Gastrocnemius medialis (tissue), 4 donors: ENCODE measurements at regions not wholly inside any gene's neighbourhood (a gene's known extent, or its start where the extent isn't known, plus 50 kb on each side); places are given as distances from the start of the nearest gene placed in this dataset.

Experiments
- ATAC-seq, 2 donors: fragments of 150-250 bp; one replicate each; pipeline ENCODE4 v1.9.1; 2016
- DNase-seq, 2 donors: peaks; one replicate each; pipeline ENCODE4 v3.0.0-alpha.2; 2019
- H3K27ac ChIP-seq, 4 donors: fragments of 200-600 bp; sonication (generic); 1 replicate in 1 of 4; 2 replicates in 3 of 4; pipeline ENCODE4 v1.5.1; 2016 to 2018; ENCODE audit warnings: mild to moderate bottlenecking in 2 of 4, moderate library complexity in 1 of 4
- H3K27me3 ChIP-seq, 3 donors: fragments of 200-600 bp; sonication (generic) in 2 of 3; 1 replicate in 1 of 3; 2 replicates in 2 of 3; pipeline versions ENCODE4 v1.5.1 to v1.6.0; 2016 to 2019; ENCODE audit warnings: mild to moderate bottlenecking in 1 of 3, moderate library complexity in 1 of 3
- H3K36me3 ChIP-seq, 2 donors: fragments of 200-600 bp; sonication (generic) in 1 of 2; one replicate each; pipeline ENCODE4 v1.5.1; 2017 to 2018
- H3K4me1 ChIP-seq, 2 donors: fragments of 200-600 bp; sonication (generic) in 1 of 2; one replicate each; pipeline ENCODE4 v1.5.1; 2016 to 2017; ENCODE audit warnings: mild to moderate bottlenecking in 2 of 2
- H3K4me3 ChIP-seq, 4 donors: fragments of 200-600 bp; sonication (generic) in 3 of 4; 1 replicate in 1 of 4; 2 replicates in 3 of 4; pipeline ENCODE4 v1.5.1; 2016 to 2019; ENCODE audit warnings: mild to moderate bottlenecking in 2 of 4
- H3K9me3 ChIP-seq, 3 donors: fragments of 200-600 bp; sonication (generic) in 2 of 3; 1 replicate in 1 of 3; 2 replicates in 2 of 3; pipeline ENCODE4 v1.5.1; 2016 to 2019
- POLR2A ChIP-seq, 2 donors: fragments of 450-650 bp; IDR thresholded peaks; one replicate each; pipeline ENCODE4 v1.6.1; 2017; ENCODE audit warnings: antibody characterized with exemption in 2 of 2, mild to moderate bottlenecking in 2 of 2, moderate library complexity in 2 of 2
- in situ Hi-C, 4 donors: fragments of 200-750 bp; cut with MboI; loops; one replicate each; pipeline versions ENCODE4 v1.15.0 to v1.8.0; 2017; ENCODE audit warnings: low sequenced_read_pairs in 4 of 4
- intact Hi-C: fragments of 100-400 bp; cut with DNase I; formaldehyde crosslinking; loops from one replicate; pipeline ENCODE4 v1.15.1; 2023; ENCODE audit warnings: low total_unique reads
- TF ChIP-seq, protein P1 (sequence below), 5 experiments: fragments of 450-650 bp in 3 of 5; fragments of 200-600 bp in 2 of 5; sonication (generic) in 2 of 5; IDR thresholded peaks in 4 of 5; conservative IDR thresholded peaks in 1 of 5; 1 replicate in 4 of 5; 2 replicates in 1 of 5; pipeline ENCODE4 v1.5.1; 2016 to 2019; ENCODE audit warnings: antibody characterized with exemption in 5 of 5, mild to moderate bottlenecking in 3 of 5, moderate library complexity in 3 of 5

- no peaks in the 10 kb centered on the region for H3K4me1 ChIP-seq
- H3K4me3 ChIP-seq = no peak overlapping the region
- H3K27ac ChIP-seq = no peak overlapping the region
- no peak for DNase-seq
- in situ Hi-C loops = no loop called here
- ATAC-seq = peak in 1 of 2 donors; percentile 51
- H3K9me3 ChIP-seq = no peaks in the 10 kb centered on the region
- no peaks in the 10 kb centered on the region for H3K27me3 ChIP-seq
- H3K36me3 ChIP-seq = no peaks in the 10 kb centered on the region
- no peak for TF ChIP-seq POLR2A (IDR thresholded peaks at IDR 0.05)
- intact Hi-C loops = no loop called here
Observed at GRCh38 chr15:70339571-70340493, 242.1 kb upstream of the TLE3 start.

GRCh38 chr15:70337277-70338186, 239.8 kb upstream of the TLE3 start:
- DNase-seq (no peak), ATAC-seq (no peak)
- Histone ChIP-seq H3K9me3 (no peaks in the 10 kb centered on the region), H3K27ac (no peak overlapping the region), H3K27me3 (peaks cover 0 to 5% (median 0%) of the 10 kb centered on the region in 3 donors), H3K36me3 (no peaks in the 10 kb centered on the region), H3K4me1 (no peaks in the 10 kb centered on the region), H3K4me3 (no peak overlapping the region)
- intact Hi-C loops (no loop called here), in situ Hi-C loops (no loop called here)
- TF ChIP-seq, protein P1, sequence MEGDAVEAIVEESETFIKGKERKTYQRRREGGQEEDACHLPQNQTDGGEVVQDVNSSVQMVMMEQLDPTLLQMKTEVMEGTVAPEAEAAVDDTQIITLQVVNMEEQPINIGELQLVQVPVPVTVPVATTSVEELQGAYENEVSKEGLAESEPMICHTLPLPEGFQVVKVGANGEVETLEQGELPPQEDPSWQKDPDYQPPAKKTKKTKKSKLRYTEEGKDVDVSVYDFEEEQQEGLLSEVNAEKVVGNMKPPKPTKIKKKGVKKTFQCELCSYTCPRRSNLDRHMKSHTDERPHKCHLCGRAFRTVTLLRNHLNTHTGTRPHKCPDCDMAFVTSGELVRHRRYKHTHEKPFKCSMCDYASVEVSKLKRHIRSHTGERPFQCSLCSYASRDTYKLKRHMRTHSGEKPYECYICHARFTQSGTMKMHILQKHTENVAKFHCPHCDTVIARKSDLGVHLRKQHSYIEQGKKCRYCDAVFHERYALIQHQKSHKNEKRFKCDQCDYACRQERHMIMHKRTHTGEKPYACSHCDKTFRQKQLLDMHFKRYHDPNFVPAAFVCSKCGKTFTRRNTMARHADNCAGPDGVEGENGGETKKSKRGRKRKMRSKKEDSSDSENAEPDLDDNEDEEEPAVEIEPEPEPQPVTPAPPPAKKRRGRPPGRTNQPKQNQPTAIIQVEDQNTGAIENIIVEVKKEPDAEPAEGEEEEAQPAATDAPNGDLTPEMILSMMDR (IDR thresholded peaks at IDR 0.05 in 4 of 5, conservative IDR thresholded peaks at IDR 0.05 in 1 of 5) = no peak
- no peak for TF ChIP-seq POLR2A (IDR thresholded peaks at IDR 0.05)

DNA sequence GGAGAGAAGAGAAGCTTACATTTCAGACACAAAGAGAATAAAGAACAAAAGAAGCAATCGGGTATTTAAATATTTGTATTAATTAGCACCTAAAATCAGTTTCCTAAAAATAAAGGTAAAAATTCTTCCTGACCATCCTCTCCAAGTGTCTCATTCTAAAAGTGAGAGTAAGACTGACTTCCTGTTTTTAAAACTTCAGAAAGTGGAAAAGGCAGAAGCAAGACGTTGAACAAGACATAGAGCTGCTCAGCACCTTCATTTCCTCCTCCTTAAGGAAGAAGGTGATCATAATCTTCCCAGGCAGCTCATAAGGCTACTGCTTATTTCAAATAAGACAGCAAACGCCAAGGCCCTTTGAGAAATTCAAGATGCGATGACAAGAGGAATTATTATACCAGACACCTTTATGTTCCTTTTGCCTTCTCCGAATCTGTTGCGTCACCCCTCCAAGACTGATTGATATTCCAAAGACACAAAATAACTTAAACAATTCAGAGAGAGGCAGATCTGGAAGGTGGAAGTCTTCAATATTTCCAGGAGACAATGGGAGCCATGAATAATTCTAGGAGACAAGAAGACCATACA, 238.8 kb upstream of the TLE3 start:
- Histone ChIP-seq H3K27ac (no peak overlapping the region), H3K9me3 (no peaks in the 10 kb centered on the region), H3K27me3 (peaks cover 0 to 5% (median 0%) of the 10 kb centered on the region in 3 donors), H3K4me1 (no peaks in the 10 kb centered on the region), H3K36me3 (no peaks in the 10 kb centered on the region), H3K4me3 (no peak overlapping the region)
- DNase-seq (no peak), ATAC-seq (no peak)
- in situ Hi-C loops (no loop called here), intact Hi-C loops (no loop called here)
- TF ChIP-seq POLR2A (IDR thresholded peaks at IDR 0.05) = no peak
- TF ChIP-seq, protein P1 (IDR thresholded peaks at IDR 0.05 in 4 of 5, conservative IDR thresholded peaks at IDR 0.05 in 1 of 5) = no peak

- intact Hi-C loops (no loop called here), in situ Hi-C loops (no loop called here)
- no peak overlapping the region for H3K4me3 ChIP-seq
- no peaks in the 10 kb centered on the region for H3K4me1 ChIP-seq
- H3K36me3 ChIP-seq = no peaks in the 10 kb centered on the region
- no peak overlapping the region for H3K27ac ChIP-seq
- H3K9me3 ChIP-seq = no peaks in the 10 kb centered on the region
- H3K27me3 ChIP-seq = peaks cover 0 to 5% (median 0%) of the 10 kb centered on the region in 3 donors
- DNase-seq (no peak), ATAC-seq (no peak)
- no peak for TF ChIP-seq POLR2A (IDR thresholded peaks at IDR 0.05)
- TF ChIP-seq, protein P1 (IDR thresholded peaks at IDR 0.05 in 4 of 5, conservative IDR thresholded peaks at IDR 0.05 in 1 of 5) = no peak
Observed at GRCh38 chr15:70334286-70334685, 236.6 kb upstream of the TLE3 start.
